Esophagus muscularis mucosa (tissue), 4 donors: ENCODE measurements at regions not wholly inside any gene's neighbourhood (a gene's known extent, or its start where the extent isn't known, plus 50 kb on each side); places are given as distances from the start of the nearest gene placed in this dataset.

Experiments used
- EP300 ChIP-seq: sonication (generic); formaldehyde crosslinking; IDR thresholded peaks from one replicate; pipeline ENCODE4 v1.6.1; 2017; ENCODE audit warnings: antibody characterized with exemption
- POLR2AphosphoS5 ChIP-seq, 2 donors: sonication (generic); formaldehyde crosslinking; IDR thresholded peaks; one replicate each; pipeline ENCODE4 v1.6.1; 2017; ENCODE audit warnings: antibody characterized with exemption in 2 of 2
- TF ChIP-seq, protein P1 (sequence below), 3 experiments: fragments of 200-600 bp in 2 of 3; fragments of 450-650 bp in 1 of 3; sonication (generic) in 2 of 3; IDR thresholded peaks; one replicate each; pipeline ENCODE4 v1.5.1; 2017 to 2019; ENCODE audit warnings: antibody characterized with exemption in 3 of 3, mild to moderate bottlenecking in 2 of 3, moderate library complexity in 1 of 3

DNA sequence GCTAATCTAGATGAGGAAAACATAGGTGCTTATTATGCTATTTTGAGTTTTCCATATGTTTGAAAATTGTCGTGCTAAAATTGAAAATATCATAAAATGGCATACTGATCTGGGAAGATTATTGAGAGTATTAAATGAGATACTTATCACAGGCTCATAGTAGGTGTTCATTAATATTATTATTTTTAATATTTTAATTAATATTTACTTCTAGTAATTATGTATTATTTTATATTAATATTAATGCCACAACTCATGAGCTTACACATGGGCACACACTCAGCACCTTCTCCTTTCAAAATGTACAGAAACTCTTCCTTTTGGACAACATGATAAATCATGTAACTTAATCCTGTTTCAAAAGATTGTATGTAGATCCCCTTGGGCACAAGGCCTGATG is 223.6 kb downstream of the RAB28 start:
- TF ChIP-seq, protein P1, sequence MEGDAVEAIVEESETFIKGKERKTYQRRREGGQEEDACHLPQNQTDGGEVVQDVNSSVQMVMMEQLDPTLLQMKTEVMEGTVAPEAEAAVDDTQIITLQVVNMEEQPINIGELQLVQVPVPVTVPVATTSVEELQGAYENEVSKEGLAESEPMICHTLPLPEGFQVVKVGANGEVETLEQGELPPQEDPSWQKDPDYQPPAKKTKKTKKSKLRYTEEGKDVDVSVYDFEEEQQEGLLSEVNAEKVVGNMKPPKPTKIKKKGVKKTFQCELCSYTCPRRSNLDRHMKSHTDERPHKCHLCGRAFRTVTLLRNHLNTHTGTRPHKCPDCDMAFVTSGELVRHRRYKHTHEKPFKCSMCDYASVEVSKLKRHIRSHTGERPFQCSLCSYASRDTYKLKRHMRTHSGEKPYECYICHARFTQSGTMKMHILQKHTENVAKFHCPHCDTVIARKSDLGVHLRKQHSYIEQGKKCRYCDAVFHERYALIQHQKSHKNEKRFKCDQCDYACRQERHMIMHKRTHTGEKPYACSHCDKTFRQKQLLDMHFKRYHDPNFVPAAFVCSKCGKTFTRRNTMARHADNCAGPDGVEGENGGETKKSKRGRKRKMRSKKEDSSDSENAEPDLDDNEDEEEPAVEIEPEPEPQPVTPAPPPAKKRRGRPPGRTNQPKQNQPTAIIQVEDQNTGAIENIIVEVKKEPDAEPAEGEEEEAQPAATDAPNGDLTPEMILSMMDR (IDR thresholded peaks at IDR 0.05), result no peak
- no peak for TF ChIP-seq EP300
- TF ChIP-seq POLR2AphosphoS5 (IDR thresholded peaks at IDR 0.05), result no peak
